ENCODE measurements at regions not wholly inside any gene's neighbourhood (a gene's known extent, or its start where the extent isn't known, plus 50 kb on each side); places are given as distances from the start of the nearest gene placed in this dataset.

GRCh38 chr6:120248451-120248850 is 898.9 kb upstream of the MAN1A1 start:
- TF ChIP-seq, protein P1, sequence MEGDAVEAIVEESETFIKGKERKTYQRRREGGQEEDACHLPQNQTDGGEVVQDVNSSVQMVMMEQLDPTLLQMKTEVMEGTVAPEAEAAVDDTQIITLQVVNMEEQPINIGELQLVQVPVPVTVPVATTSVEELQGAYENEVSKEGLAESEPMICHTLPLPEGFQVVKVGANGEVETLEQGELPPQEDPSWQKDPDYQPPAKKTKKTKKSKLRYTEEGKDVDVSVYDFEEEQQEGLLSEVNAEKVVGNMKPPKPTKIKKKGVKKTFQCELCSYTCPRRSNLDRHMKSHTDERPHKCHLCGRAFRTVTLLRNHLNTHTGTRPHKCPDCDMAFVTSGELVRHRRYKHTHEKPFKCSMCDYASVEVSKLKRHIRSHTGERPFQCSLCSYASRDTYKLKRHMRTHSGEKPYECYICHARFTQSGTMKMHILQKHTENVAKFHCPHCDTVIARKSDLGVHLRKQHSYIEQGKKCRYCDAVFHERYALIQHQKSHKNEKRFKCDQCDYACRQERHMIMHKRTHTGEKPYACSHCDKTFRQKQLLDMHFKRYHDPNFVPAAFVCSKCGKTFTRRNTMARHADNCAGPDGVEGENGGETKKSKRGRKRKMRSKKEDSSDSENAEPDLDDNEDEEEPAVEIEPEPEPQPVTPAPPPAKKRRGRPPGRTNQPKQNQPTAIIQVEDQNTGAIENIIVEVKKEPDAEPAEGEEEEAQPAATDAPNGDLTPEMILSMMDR (IDR thresholded peaks at IDR 0.05) = no peak
- TF ChIP-seq POLR2A (IDR thresholded peaks at IDR 0.05) = no peak

Data from uterus (tissue), 2 donors.